Activated naive CD8-positive, alpha-beta T cell treated with anti-CD3 and anti-CD28 coated beads, Interleukin-2, amount 10 ng/mL, durations not matched to agents 7 days and 5 days (primary cell): ENCODE measurements at regions not wholly inside any gene's neighbourhood (a gene's known extent, or its start where the extent isn't known, plus 50 kb on each side); places are given as distances from the start of the nearest gene placed in this dataset.

Experiments used
- ATAC-seq: fragments of 150-1000 bp; cut with Tn5 transposase; one replicate; pipeline ENCODE4 v1.10.0; 2021; ENCODE audit warnings: low read depth, moderate library complexity
- POLR2A ChIA-PET: fragments of 350-600 bp; sonication (Branson Sonifier 250); formaldehyde crosslinking; loops from one replicate; lab custom pipeline; 2021; ENCODE audit warnings: antibody characterized with exemption; lab: Charles Lee
- DNase-seq: peaks from one replicate; pipeline ENCODE4 v3.0.0; 2021
- H3K27ac Mint-ChIP-seq: one replicate; pipeline ENCODE4 v1.8.0; 2022; ENCODE audit warnings: mild to moderate bottlenecking, mixed read lengths
- H3K27me3 Mint-ChIP-seq: one replicate; pipeline ENCODE4 v1.8.0; 2022; ENCODE audit warnings: mild to moderate bottlenecking, moderate library complexity, mixed read lengths
- H3K36me3 Mint-ChIP-seq: one replicate; pipeline ENCODE4 v1.8.0; 2021; ENCODE audit warnings: mild to moderate bottlenecking, mixed read lengths
- H3K4me1 Mint-ChIP-seq: one replicate; pipeline ENCODE4 v1.8.0; 2021; ENCODE audit warnings: mixed read lengths
- H3K4me3 Mint-ChIP-seq: one replicate; pipeline ENCODE4 v1.8.0; 2022; ENCODE audit warnings: mild to moderate bottlenecking, moderate library complexity, mixed read lengths
- H3K9me3 Mint-ChIP-seq: one replicate; pipeline ENCODE4 v1.8.0; 2021; ENCODE audit warnings: mixed read lengths

GRCh38 chr13:106797081-106797640, 229.2 kb upstream of the ARGLU1 start:
- no peak for ATAC-seq
- peaks cover 2% of the 10 kb centered on the region for H3K4me1 Mint-ChIP-seq
- H3K27me3 Mint-ChIP-seq: no peaks in the 10 kb centered on the region
- POLR2A ChIA-PET: no interaction called here
- no peaks in the 10 kb centered on the region for H3K9me3 Mint-ChIP-seq
- DNase-seq: no peak
- no peak overlapping the region for H3K27ac Mint-ChIP-seq
- H3K4me3 Mint-ChIP-seq: no peak overlapping the region
- H3K36me3 Mint-ChIP-seq: no peaks in the 10 kb centered on the region

DNA sequence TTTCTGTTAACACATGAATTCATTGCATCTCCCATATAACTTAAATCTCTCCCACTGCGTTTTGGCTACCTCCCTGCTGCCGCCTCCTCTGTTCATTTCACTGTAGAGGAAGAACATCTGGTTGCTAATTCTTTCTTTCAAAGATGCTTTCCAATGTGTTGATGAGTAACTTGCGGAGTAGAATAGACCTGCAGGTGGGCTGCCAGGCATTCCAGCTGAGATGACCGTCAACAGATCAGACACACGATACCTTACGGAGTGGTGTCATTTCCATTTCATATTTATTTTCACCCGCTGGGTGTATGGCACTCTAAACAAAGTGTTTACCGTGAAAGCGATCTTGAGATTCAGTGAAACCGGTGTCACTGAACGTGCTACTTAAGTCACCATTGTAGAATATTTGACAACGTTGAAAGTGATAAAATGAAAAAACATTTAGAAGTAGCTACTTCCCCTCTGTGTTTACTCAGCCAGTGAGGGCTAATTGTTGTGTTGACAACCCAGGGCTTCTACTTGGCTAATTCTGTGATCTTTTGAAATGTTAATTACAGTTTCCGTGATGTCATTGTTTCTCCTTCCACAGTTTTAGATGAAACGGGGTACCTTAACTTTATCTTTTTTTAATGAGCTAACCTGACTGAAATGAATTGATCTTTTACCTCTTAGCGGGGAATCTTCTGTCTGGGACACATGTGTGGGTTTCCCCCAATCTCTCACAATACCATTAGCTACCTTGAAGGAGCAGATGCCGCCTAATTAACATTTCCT, 228.5 kb upstream of the ARGLU1 start:
- H3K4me3 Mint-ChIP-seq: peak overlapping the region; percentile 82
- POLR2A ChIA-PET: no interaction called here
- no peaks in the 10 kb centered on the region for H3K36me3 Mint-ChIP-seq
- H3K27ac Mint-ChIP-seq: no peak overlapping the region
- peaks cover 2% of the 10 kb centered on the region for H3K4me1 Mint-ChIP-seq
- no peaks in the 10 kb centered on the region for H3K27me3 Mint-ChIP-seq
- DNase-seq (no peak), ATAC-seq (no peak)
- H3K9me3 Mint-ChIP-seq: no peaks in the 10 kb centered on the region

GRCh38 chr13:106795847-106796246, 227.9 kb upstream of the ARGLU1 start:
- no peaks in the 10 kb centered on the region for H3K27me3 Mint-ChIP-seq
- POLR2A ChIA-PET: no interaction called here
- no peak for DNase-seq
- no peaks in the 10 kb centered on the region for H3K36me3 Mint-ChIP-seq
- H3K4me1 Mint-ChIP-seq: peaks cover 2% of the 10 kb centered on the region
- no peaks in the 10 kb centered on the region for H3K9me3 Mint-ChIP-seq
- no peak for ATAC-seq
- H3K27ac Mint-ChIP-seq: no peak overlapping the region
- peak overlapping the region; percentile 82 for H3K4me3 Mint-ChIP-seq

DNA sequence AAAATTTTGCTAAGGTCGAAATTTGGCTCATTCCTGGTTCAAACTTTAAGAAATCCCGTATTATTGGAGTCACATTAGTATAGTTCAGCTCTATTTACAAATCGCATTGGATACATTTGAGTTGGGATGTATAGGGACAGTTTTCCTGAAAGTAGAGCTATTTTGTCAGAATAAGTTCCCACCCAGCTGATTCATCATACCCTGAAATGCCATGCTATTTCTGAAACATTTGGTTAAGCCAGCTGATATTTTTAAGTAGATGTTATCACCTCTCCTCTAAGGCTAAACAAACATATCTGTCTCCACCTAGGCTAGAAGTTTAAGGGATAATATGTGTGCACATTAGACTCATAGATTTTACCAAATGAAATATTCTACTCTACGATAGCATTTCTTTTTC, 226.2 kb upstream of the ARGLU1 start:
- Mint-ChIP-seq H3K4me3 (no peak overlapping the region), H3K36me3 (no peaks in the 10 kb centered on the region), H3K4me1 (peaks cover 2% of the 10 kb centered on the region), H3K9me3 (no peaks in the 10 kb centered on the region), H3K27ac (no peak overlapping the region), H3K27me3 (no peaks in the 10 kb centered on the region)
- DNase-seq: no peak
- POLR2A ChIA-PET: no interaction called here
- no peak for ATAC-seq

GRCh38 chr13:106789911-106790310, 222.0 kb upstream of the ARGLU1 start:
- Mint-ChIP-seq H3K4me3 (no peak overlapping the region), H3K9me3 (peaks cover 3% of the 10 kb centered on the region), H3K27ac (no peak overlapping the region), H3K27me3 (no peaks in the 10 kb centered on the region), H3K36me3 (no peaks in the 10 kb centered on the region), H3K4me1 (no peaks in the 10 kb centered on the region)
- no peak for DNase-seq
- no peak for ATAC-seq
- POLR2A ChIA-PET: no interaction called here

DNA sequence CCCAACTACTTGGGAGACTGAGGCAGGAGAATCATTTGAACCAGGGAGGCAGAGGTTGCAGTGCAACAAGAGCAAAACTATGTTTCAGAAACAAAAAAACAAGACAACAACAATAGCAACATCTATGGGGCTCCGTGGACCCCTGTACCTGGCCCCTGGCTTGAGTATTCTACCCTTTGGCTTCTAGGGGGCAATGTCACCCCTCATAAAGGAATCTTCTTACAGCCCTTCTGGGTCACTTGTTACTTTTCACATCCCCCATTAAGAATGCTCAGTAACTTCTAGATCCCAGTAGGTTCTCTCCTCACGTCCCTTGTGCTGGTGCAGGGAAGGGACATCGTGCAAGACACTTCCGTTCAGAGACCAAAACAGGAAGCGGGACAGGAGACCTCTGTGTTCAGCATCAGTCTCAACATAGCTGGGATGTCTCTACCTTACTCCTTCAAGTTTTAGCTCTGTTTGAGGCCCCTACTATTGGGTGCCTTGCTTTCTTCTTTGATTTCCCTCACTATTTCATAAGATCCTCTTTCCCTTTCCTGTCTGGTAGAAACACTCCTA, 218.1 kb upstream of the ARGLU1 start:
- H3K9me3 Mint-ChIP-seq: peaks cover 3% of the 10 kb centered on the region
- no peak for ATAC-seq
- POLR2A ChIA-PET: no interaction called here
- H3K4me3 Mint-ChIP-seq: no peak overlapping the region
- DNase-seq: no peak
- no peak overlapping the region for H3K27ac Mint-ChIP-seq
- H3K36me3 Mint-ChIP-seq: no peaks in the 10 kb centered on the region
- no peaks in the 10 kb centered on the region for H3K4me1 Mint-ChIP-seq
- no peaks in the 10 kb centered on the region for H3K27me3 Mint-ChIP-seq

- no peaks in the 10 kb centered on the region for H3K27me3 Mint-ChIP-seq
- no peak overlapping the region for H3K27ac Mint-ChIP-seq
- H3K4me1 Mint-ChIP-seq: no peaks in the 10 kb centered on the region
- H3K36me3 Mint-ChIP-seq: no peaks in the 10 kb centered on the region
- POLR2A ChIA-PET: no interaction called here
- no peak for DNase-seq
- H3K9me3 Mint-ChIP-seq: peaks cover 7% of the 10 kb centered on the region
- ATAC-seq: no peak
- H3K4me3 Mint-ChIP-seq: no peak overlapping the region
Observed at GRCh38 chr13:106774621-106775020, 206.7 kb upstream of the ARGLU1 start.

DNA sequence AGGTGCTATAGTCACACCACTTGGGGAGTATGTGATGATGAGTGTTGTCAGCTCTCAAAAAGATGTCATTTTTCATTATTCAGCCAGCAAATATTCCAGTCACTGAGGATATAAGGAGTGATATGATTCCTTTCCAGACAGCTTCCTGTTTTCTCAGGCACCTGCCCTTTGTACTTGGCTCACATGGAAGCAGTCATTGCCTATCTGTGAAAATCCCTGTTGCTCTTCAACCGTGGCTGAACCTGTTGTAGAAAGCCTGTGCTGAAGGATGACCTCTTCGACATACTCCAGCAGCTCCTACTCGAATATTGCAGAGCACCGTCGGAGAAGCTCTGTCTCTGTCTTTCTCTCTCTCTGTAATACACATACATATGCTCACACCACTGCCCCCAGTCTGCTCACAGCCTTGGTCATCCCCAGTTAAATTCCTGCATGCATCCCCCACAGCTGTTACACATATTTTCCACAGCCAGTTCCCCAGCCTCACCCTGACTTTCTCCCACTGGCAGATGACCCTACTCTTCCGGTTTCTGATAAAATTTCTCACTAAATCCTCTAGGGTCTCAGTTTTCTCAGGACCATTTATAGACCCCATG, 204.2 kb upstream of the ARGLU1 start:
- ATAC-seq: no peak

DNA sequence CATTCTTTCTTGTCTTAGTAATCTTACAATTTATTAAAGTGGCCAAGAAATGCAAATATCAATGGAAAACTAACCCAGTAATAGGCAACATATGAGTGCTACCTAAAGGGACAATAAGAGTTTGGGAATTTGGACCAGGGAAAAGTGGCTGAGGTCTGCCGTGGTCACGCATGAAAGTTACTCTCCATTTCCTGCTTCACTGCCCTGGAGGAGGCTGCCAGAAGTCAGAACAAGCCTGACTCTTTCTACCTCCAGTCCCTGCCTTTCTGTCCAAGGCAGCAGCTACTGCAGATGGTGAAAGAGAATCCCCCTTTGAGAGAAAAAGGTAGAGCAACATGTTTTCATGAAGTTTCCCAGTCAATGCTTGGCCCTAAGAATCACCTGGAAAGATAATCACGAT, 201.1 kb upstream of the ARGLU1 start:
- Mint-ChIP-seq H3K9me3 (no peaks in the 10 kb centered on the region), H3K27me3 (no peaks in the 10 kb centered on the region), H3K4me3 (no peak overlapping the region), H3K4me1 (no peaks in the 10 kb centered on the region), H3K27ac (no peak overlapping the region), H3K36me3 (no peaks in the 10 kb centered on the region)
- POLR2A ChIA-PET: no interaction called here
- ATAC-seq: no peak
- no peak for DNase-seq

More for the DNA sequence above, 204.2 kb upstream of the ARGLU1 start:
- Mint-ChIP-seq H3K27me3 (no peaks in the 10 kb centered on the region), H3K36me3 (no peaks in the 10 kb centered on the region), H3K9me3 (peaks cover 7% of the 10 kb centered on the region), H3K4me1 (no peaks in the 10 kb centered on the region), H3K4me3 (no peak overlapping the region), H3K27ac (no peak overlapping the region)
- DNase-seq: no peak
- POLR2A ChIA-PET: no interaction called here

- H3K27ac Mint-ChIP-seq: no peak overlapping the region
- POLR2A ChIA-PET: no interaction called here
- H3K27me3 Mint-ChIP-seq: no peaks in the 10 kb centered on the region
- H3K36me3 Mint-ChIP-seq: no peaks in the 10 kb centered on the region
- H3K9me3 Mint-ChIP-seq: no peaks in the 10 kb centered on the region
- no peak overlapping the region for H3K4me3 Mint-ChIP-seq
- ATAC-seq: no peak
- H3K4me1 Mint-ChIP-seq: no peaks in the 10 kb centered on the region
- DNase-seq: no peak
Observed at GRCh38 chr13:106762708-106763107, 194.8 kb upstream of the ARGLU1 start.

DNA sequence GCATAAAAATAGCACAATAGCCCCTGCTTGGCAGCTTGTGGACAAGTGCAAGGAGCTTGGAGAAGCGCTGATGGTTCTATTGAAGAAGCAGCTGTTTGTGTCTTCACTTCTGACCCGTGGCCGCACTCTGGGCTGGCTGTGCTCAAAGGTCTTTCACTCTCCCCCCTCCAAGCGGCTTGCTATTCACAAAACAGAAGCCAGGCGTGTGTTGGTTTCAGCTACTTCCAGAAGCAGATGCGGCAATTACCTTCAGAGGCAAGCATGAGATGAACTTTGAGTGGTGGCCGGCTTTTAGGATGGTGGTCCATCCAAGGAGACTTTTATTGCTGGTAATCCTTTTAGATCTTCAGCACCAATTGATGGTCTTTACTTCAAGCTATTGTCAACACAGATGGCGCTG, 188.5 kb upstream of the ARGLU1 start:
- Mint-ChIP-seq H3K4me3 (no peak overlapping the region), H3K27ac (no peak overlapping the region), H3K36me3 (no peaks in the 10 kb centered on the region), H3K4me1 (no peaks in the 10 kb centered on the region), H3K9me3 (no peaks in the 10 kb centered on the region), H3K27me3 (peaks cover 6% of the 10 kb centered on the region)
- POLR2A ChIA-PET: no interaction called here
- DNase-seq: no peak
- no peak for ATAC-seq

DNA sequence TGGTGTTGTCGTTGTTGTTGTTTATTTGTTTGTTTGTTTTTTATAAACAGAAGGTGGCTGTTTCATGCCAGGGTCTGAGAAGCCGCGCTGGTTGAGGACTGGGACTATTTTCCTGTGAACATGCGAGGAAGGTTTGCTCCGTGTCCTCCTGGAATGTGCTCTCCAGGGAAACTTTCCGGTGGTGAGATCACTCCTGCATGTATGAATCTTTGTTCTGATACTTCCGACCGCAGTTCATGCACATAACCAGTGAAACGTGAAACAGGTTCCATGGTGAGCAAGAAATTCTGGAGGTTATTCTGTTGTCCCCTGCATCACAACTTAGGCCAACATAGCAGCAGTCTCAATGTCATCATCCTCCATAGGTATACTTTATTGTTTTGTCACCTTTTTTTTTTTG, 187.6 kb upstream of the ARGLU1 start:
- no peaks in the 10 kb centered on the region for H3K36me3 Mint-ChIP-seq
- no peak overlapping the region for H3K4me3 Mint-ChIP-seq
- H3K9me3 Mint-ChIP-seq: no peaks in the 10 kb centered on the region
- H3K27ac Mint-ChIP-seq: no peak overlapping the region
- H3K27me3 Mint-ChIP-seq: peaks cover 6% of the 10 kb centered on the region
- no peak for DNase-seq
- H3K4me1 Mint-ChIP-seq: no peaks in the 10 kb centered on the region
- POLR2A ChIA-PET: no interaction called here
- ATAC-seq: no peak

DNA sequence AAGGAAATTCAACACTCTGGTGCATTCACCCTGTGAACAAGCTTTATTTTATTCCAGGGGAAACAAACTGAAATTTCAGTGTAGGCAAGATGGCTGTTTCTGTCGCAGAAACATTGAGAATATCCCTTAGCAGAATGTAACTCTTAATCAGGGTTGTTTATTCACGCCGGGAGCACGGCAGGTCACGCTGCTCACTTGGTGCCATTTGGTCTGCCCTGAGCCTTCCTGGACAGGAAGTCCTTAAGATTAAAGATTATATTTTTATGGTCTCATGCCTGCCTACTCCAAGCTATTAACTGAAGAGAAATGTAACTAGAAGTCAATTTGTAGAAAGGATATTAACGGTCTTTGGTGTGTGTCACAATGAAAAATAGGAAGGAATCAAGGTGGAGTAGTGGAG, 185.3 kb upstream of the ARGLU1 start:
- no peaks in the 10 kb centered on the region for H3K36me3 Mint-ChIP-seq
- DNase-seq: no peak
- no peaks in the 10 kb centered on the region for H3K9me3 Mint-ChIP-seq
- H3K27me3 Mint-ChIP-seq: peaks cover 6% of the 10 kb centered on the region
- no peak overlapping the region for H3K27ac Mint-ChIP-seq
- H3K4me1 Mint-ChIP-seq: no peaks in the 10 kb centered on the region
- no peak overlapping the region for H3K4me3 Mint-ChIP-seq
- POLR2A ChIA-PET: no interaction called here
- ATAC-seq: no peak
